ENCODE measurements at regions not wholly inside any gene's neighbourhood (a gene's known extent, or its start where the extent isn't known, plus 50 kb on each side); places are given as distances from the start of the nearest gene placed in this dataset.
"Not testable (repeated sequence)": the region's sequence is repeated elsewhere in the genome, so short reads cannot be mapped to it uniquely, and the experiment has no call there.

DNA sequence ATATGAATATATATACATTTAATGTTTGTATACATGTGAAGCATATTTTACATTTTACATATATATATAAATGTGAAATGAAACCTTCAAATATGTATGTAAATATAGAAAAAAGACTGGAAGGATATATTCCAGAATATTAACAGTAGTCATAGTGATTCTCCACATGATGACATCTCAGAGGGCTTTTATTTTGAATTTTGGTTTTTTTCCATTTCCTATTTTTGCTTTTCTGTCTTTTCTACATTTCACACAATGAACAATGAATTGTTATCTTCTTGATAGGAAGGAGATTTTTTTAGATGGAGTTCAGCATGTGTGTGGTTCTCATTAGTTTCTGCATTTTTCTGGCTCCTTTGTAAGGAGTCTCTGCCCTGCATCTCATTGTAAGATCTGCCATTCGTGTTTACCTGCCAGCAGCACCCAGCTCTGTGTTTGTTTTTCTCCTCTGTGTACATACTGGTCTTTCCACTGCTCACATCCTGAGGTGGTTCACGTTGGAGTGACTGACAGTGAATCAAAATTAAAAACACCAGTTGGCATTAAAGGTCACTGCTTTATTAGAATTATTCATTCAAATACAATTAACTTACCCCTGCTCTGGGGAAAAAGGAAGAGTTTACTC lies 425.3 kb upstream of the MDFIC2 start:
- no peak for DNase-seq (ENCODE audit: low read depth)

DNA sequence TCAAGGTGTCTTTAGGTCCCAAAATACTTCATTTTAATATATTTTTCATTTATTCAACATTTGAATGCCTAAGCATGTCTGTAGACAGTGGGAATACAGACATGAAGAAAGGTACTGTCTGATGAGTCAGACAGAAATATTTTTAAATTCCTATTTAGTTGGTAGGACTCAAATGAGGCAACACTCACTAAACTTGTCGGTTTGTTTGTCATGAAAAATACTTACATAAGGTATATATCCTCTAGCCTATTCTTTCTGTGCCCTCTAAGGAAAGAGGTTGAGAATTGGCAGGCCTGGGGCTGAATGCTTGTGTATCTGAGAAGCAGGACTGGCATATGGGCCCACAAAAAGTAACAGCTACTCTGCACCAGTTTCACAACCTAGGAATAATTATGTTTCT lies 423.6 kb upstream of the MDFIC2 start:
- DNase-seq (ENCODE audit: low read depth) = no peak

DNA sequence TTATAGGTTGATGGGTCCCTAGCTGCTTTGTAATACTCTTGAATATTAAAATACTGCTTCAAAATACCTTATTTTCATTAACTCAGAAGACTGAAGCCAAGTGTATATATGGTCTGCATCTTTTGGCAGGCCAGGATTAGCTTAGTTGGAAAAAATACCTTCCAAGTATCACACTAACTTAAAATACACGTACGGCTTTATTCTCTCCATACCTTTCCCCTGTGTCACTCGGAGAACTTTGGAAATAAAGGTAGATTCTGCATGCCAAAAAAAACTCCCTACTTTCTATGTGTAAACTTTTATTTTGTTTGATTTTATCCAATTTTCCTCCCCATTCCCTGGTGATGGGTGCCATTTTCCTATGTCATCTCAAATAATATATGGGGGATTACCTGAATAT lies 422.3 kb upstream of the MDFIC2 start:
- no peak for DNase-seq (ENCODE audit: low read depth)

DNA sequence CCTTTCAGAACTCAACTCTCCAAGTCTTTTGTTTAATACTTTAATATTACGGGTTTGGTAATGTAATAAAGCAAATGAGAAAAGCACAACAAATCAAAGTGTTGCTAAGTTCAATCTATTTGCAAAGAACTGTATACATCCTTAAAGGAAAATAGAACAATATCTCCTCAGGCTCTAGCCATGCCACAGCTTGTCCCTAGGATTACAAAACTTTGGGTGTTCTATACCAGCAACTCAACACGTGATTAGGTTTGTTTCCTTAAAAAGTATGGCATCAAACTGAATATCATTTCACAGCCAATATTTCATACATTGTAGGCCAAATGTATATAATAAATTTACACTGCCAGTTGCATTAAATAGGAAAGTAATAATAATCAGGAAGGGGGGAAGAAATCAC lies 418.6 kb upstream of the MDFIC2 start:
- DNase-seq (ENCODE audit: low read depth) = no peak

DNA sequence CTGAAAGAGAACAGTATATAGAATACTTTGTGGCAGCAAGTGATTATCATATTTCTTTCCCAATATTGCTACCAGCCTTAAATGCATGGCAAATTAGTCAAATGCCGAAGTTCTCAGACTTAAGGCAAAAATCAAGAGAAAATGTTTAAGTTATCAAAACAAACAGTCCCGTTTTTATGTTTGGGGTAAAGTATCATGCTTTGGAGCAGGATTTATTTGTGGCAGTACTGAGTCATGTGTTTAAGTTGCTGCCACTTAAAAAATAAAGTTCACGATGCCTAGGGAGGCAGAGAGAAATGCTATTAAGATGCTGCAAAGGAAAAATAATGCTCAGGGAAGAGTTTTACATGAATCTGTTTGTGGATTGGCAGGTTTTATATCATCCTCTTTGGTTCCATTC lies 417.4 kb upstream of the MDFIC2 start:
- DNase-seq (ENCODE audit: low read depth) = no peak

DNA sequence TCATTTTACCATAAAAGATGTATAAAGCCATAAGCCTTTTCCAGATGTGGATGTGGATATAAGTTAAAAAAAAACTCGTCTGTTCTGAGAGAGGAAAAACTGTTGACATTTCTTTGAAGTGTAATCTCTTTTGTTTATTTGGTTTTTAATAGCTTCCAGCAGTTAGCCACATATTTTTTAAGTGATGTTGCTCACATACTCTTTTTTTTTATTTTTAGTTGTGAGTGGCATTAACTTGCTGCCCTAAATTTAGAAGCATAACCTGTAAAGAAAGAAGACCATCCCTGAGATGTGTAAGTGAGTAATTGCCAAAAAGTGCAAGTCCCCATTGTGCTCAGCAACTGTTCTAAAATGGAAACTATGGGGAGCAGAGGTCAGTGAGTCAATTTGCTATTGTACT lies 415.9 kb upstream of the MDFIC2 start:
- no peak for DNase-seq (ENCODE audit: low read depth)

DNA sequence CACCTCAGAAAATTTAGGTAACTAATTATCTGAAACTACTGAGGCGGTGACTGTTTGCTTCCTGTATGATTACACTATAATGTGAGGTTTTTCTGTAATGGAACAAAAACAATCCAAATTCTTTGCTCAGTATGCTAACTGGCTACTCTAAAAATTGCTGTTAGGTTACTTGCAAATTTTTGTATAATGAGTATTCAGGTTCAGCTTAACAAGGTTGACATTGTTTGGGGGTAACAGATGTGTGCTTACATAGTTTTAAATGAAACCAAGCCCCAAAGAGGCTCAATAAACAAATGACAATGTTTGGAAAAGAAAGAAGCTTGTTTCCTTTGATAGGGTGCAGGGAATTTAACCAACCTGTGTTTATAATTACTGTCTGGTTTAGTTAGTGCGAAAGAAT lies 414.5 kb upstream of the MDFIC2 start:
- no peak for DNase-seq (ENCODE audit: low read depth)

DNA sequence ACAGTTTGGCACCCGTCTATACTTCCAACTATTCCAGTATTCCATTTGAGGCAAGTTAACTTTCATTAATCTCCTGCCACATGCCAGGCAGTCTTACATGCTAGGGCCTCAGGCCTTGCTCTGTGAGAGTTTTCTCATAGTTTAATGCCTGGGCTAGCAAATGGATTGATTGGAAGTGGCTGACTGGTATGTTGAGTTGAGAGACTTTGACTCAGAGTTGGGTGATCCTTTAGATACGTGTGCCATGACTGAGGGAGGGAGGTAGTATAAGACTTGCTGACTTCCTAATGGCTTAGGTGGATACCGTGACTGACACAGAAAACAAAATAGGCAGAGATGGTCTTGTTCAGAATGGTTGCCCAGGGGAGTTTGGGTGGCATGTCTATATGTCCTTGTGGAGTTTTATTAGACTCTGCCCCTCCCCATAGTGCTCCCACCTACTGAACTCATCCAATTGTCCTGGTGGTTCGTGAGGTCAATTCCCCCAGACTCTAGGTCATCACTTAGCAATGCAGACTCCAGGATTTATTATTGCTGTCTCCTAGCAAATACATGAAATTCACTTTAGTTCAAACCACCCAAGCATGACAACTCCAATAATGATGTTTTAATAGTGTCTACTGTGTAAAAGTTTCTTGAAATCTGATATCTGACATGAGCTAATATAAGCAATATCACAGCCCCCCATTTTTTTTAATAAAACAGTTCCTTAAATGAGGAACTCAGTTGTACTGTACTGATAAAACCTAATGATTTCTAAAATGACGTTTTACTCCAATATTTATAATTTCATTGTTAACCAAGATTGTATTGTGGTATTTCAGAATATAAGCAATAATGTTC lies 413.9 kb upstream of the MDFIC2 start:
- no peak for DNase-seq (ENCODE audit: low read depth)

DNA sequence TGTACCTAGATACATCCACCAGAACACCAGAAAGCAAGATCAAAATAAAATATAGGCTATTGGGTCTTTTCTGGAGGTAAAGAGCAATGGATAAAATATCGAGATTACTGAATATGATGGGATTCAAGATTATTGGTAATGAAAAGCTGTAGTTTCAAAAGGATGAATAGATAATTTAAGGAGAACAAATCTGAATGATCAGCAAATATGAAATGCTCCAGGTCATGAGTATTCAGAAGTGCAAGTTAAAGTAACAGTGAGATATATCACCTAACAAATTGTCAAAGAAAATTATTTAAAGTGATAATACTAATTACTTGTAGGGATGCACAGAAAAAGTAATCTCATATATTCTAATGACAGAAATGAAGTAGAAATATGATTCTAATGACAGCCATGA lies 409.6 kb upstream of the MDFIC2 start:
- no peak for DNase-seq (ENCODE audit: low read depth)

DNA sequence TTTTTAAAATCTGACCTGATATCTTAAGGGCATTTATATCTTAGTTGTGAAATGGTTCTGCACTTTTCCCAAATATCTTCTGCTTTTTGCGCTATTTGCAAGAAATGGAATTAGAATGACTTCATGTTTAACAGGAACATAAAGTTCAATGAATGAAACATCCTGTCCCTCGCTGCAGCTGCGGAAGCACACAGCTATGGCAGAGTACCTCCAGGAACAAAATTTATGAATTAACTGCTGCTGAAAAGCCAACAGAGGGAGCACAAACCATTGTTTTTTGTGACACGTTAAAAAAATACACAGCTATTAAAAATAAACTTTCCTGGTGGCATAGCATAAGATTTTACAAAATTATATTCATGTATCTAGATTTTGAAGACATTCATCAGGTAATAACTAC lies 404.4 kb upstream of the MDFIC2 start:
- peak; percentile 36 for DNase-seq (ENCODE audit: low read depth)

DNA sequence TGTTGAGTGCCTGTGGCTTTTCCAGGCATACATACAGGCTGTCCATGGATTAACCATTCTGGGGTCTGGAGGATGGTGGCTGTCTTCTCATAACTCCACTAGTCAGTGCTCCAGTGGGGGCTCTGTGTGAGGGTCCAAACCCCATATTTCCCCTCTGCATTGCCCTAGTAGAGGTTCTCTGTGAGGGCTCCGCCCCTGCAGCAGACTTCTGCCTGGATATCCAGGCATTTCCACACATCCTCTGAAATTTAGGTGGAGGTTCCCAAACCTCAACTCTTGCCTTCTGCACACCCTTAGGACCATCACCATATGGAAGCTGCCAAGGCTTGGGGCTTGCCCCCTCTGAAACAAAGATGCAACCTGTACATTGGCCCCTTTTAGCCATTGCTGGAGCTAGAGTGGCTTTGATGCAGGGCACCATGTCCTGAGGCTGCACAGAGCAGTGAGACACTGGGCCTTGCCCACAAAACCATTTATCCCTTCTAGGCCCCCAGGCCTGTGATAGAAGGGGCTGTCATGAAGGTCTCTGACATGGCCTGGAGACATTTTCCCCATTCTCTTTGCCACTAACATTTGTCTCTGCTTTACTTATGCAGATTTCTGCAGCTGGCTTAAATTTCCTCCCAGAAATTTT lies 400.1 kb upstream of the MDFIC2 start:
- DNase-seq (ENCODE audit: low read depth) = no peak

DNA sequence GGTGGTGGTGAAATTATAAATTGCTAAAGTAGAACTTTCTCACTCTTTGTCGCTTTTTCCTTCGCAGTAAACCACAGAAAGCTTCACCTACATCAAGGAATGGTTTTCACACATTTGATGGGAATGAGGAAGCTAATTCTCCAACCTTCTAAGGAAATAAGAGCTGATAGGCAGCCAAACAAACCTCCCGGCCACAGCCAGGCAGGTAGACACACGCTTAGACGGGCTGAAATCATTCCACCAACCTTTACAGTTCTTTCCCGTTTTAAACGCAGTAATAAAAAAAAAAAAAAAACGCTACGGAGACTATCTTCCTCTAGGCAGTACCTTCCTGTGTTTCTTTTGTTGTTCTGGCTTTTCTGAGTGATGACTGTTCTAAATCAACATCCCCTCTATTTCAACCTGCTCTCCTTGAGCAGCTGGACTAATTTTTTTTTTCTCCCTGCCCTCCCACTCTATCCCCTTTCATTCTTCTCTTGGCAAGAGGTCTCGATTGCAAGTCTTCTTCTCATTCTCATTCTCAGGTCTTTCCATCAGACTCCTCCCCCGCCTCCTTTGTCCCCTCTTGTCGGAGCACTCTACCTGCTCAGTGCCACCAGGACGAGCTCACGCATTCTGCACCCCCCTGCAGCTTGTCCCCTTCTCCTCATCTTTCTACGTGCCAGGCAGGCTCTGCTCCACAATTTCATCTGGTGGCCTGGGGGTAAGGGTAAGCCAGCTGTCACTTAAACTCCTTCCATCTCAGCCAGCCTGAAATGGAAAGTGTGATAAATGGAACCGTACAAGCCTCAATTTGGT lies 391.1 kb upstream of the MDFIC2 start:
- no peak for DNase-seq (ENCODE audit: low read depth)

DNA sequence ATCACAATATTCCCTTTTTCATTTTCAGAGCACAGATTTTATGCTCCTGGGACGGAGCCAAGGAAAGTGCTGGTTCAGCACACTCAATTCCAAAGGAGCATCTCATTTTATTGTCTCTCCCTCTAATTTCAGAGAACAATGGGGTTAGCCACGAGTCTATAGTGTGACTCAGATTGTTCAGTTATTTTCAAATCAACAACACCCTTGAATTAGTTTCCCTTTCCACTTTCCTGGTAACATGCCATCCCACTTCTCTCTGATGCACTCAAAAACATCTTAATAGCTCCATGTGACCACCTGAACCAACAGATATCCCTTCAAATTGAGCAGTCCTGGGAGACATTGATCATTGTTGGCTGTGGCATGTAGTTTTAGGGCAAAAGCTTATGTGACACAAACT lies 389.7 kb upstream of the MDFIC2 start:
- no peak for DNase-seq (ENCODE audit: low read depth)

DNA sequence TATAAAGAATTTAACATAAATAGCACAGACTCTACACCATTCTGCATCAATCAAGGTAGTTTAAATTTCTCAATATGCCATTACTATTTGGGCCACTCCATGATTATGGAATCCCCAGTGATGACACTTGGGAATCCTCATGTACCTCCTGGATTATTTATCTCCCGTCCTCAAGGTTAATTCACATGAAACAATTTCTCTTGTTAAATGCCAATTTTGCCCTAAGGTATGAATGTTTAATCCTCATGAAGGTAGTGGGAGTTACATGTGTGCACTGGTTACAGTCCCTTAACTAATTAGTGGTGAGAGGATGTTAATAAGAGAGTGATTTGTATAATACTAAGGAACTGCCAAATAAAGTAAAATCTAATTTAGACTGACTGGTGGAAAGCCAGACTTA lies 372.3 kb upstream of the MDFIC2 start:
- no peak for DNase-seq (ENCODE audit: low read depth)

DNA sequence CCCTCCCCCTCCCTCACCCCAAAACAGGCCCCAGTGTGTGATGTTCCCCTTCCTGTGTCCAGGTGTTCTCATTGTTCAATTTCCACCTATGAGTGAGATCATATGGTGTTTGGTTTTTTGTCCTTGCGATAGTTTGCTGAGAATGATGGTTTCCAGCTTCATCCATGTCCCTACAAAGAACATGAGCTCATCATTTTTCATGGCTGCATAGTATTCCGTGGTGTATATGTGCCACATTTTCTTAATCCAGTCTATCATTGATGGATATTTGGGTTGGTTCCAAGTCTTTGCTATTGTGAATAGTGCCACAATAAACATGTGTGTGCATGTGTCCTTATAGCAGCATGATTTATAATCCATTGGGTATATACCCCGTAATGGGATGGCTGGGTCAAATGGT lies 363.4 kb upstream of the MDFIC2 start:
- not testable (repeated sequence) for DNase-seq (ENCODE audit: low read depth)

DNA sequence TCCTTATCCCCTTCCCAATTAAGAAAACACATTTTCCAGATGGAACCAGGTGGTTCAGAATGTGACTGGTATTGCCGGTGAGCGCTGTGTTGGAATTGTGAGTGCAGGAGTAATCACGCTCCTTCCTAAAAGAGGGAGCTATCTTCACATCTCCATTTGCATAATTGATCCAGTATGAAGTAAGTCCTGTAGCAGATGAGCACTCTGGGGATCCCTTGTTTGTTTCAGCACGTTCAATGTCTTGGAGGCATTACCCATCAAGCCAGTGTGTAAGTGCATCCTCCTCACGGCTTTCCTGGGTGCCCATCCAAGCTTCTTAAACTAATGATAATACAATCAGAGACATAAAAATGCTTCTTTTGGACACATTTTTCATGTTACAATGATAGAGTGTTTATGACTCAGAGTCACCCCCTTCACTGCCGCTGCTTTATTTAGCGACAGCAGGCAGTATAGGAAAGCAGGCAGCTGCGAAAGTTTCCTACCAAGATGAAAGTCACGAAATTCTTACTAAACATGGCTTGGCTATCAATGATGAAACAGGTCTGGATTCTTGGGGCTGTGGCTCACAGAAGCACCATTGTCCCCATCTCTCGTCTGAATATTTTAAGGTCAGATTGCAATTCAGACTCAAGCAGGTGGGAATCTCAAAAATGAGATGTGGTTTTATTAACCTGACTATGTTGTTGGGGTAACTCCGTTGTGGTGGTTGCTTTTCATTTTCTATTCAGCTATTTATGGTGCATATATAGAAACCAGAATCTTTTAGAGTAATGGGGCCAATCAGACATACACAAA lies 346.3 kb upstream of the MDFIC2 start:
- DNase-seq (ENCODE audit: low read depth) = no peak

DNA sequence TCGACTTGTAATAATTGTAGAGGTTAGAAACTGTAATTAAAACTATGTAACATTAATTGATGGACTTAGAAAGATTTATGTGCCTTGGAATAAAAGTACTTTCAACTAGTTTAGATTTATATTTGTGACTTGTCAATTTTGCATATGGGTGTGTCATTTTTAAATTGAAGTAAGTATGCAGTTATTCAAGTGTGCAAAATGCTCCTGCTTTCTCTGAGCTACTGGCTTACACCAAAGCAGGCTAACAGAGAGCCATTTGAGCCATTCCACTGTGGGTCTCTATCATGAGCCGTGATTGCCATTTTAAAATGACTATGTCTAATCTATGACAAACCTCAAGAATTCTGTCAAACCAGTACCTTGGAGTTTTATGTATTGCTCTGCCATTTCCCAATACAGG lies 345.0 kb upstream of the MDFIC2 start:
- DNase-seq (ENCODE audit: low read depth) = no peak

DNA sequence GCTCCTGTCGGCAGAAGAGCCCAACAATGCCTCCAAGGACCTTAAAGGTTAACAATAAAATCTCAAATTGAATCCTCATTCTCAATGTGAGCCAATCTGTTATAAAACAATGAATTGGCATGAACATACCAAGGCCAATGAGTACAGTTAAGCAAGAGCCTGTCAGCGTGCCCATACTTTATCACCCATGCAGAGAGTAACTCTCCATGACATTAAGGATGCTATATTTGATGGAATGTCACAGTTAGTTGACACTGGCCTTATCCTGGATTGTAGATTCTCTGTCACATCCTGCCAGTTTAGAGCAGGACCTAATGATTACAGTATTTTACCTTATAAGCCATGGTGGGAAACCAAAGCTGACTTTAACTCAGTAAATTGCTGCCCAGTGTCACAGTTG lies 335.4 kb upstream of the MDFIC2 start:
- no peak for DNase-seq (ENCODE audit: low read depth)

DNA sequence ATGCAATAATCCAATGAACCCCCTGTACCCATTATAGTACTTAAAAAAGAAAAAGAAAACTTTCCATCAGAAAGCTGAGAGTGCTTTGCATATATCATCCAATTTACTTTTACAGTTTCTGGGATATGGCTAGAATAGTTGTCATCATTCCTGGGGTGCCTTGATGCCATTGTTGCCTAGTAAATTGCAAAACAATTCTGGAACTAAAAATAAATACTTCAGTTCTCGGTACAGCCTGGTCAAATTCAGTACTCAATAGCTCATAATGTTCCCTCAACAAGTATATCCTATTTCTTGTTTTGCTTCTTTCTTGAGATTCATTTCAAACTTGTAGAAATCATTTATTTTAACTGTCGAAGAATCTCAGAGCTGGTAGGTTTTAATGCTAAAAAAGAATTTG lies 334.7 kb upstream of the MDFIC2 start:
- no peak for DNase-seq (ENCODE audit: low read depth)

DNA sequence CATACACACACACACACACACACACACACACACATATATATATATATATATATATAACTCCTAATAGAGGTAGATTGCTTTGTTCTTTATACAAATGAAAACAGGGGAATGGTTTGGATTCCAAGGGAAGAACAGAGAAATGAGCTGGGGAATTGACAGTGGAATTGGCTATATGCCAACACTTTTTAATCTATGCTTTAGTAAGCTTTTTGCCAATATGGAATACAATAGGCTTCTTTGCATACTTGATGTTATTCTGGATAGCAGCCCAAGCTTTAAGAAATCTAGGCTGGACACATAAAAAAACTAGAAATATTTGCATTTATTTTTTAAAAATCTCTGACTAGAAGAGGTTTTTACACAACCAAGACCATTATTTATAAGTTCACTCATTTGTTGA lies 334.2 kb upstream of the MDFIC2 start:
- DNase-seq (ENCODE audit: low read depth) = no peak

DNA sequence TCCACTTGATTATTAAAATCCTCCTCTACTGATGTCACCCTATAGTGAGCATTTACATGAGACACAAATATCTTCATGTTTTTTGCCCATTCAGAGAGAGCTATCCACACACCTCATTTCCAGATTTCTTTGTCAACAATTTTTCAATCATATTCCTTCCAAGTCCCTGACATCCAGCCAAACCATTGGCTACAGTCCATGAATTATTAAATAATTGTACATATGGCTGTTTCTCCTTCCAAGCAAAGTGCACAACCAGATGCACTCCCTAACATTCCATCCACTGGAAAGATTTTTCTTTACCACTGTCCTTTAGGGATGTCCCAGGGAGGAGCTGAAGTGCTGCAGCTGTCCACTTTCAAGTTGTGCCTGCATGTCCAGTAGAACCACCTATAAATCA lies 328.0 kb upstream of the MDFIC2 start:
- no peak for DNase-seq (ENCODE audit: low read depth)

DNA sequence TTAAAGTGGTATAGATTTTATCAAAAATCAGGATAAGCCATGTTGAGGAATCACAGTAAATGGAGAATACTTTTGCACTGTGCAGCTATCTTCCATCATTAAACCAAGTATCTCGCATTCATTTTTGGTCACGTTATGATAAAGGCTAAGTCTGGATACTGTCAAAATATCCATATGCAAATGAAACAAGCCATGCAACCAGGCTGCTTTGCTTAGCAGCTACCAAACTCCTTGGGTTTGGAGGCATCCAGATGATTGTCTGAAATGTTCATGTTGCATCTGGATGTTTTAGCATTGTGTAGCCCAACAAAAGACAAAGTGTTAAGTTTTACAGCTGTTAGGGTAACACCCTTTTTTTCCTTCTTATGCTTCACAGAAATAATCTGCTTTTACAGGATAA lies 322.9 kb upstream of the MDFIC2 start:
- no peak for DNase-seq (ENCODE audit: low read depth)

Data from fibroblast of the conjunctiva (primary cell).